ENCODE measurements at regions not wholly inside any gene's neighbourhood (a gene's known extent, or its start where the extent isn't known, plus 50 kb on each side); places are given as distances from the start of the nearest gene placed in this dataset.
"Not testable (repeated sequence)": the region's sequence is repeated elsewhere in the genome, so short reads cannot be mapped to it uniquely, and the experiment has no call there.

GRCh38 chrX:39779952-39780783 lies 317.6 kb downstream of the BCOR start:
- no peak for DNase-seq

GRCh38 chrX:39782276-39782675 lies 315.5 kb downstream of the BCOR start:
- no peak for DNase-seq

GRCh38 chrX:39787999-39788398 lies 309.8 kb downstream of the BCOR start:
- no peak for DNase-seq

- no peak for DNase-seq
These were observed 309.2 kb downstream of the BCOR start for GRCh38 chrX:39788521-39788920.

- DNase-seq = no peak
These were observed 306.1 kb downstream of the BCOR start for GRCh38 chrX:39791691-39792090.

GRCh38 chrX:39795605-39796004 lies 302.2 kb downstream of the BCOR start:
- no peak for DNase-seq

- DNase-seq = no peak
These were observed 300.9 kb downstream of the BCOR start for GRCh38 chrX:39796856-39797255.

- DNase-seq = not testable (repeated sequence)
These were observed 299.3 kb downstream of the BCOR start for GRCh38 chrX:39798488-39798887.

GRCh38 chrX:39802354-39802753 lies 295.4 kb downstream of the BCOR start:
- no peak for DNase-seq

- DNase-seq = no peak
These were observed 294.9 kb downstream of the BCOR start for GRCh38 chrX:39802908-39803307.

- DNase-seq = no peak
These were observed 292.7 kb downstream of the BCOR start for GRCh38 chrX:39805022-39805421.

GRCh38 chrX:39805825-39806224 lies 291.9 kb downstream of the BCOR start:
- DNase-seq = no peak

- DNase-seq = no peak
These were observed 289.3 kb downstream of the BCOR start for GRCh38 chrX:39808471-39808917.

- DNase-seq = no peak
These were observed 288.4 kb downstream of the BCOR start for GRCh38 chrX:39809331-39809730.

- DNase-seq = no peak
These were observed 286.9 kb downstream of the BCOR start for GRCh38 chrX:39810901-39811300.

- no peak for DNase-seq
These were observed 286.4 kb downstream of the BCOR start for GRCh38 chrX:39811376-39811775.

GRCh38 chrX:39813631-39814277 lies 284.0 kb downstream of the BCOR start:
- DNase-seq = no peak

GRCh38 chrX:39814391-39814790 lies 283.4 kb downstream of the BCOR start:
- peak; percentile 48 for DNase-seq

GRCh38 chrX:39815631-39816030 lies 282.1 kb downstream of the BCOR start:
- DNase-seq = peak; percentile 50

- no peak for DNase-seq
These were observed 280.7 kb downstream of the BCOR start for GRCh38 chrX:39816871-39817731.

GRCh38 chrX:39817754-39818470 lies 279.8 kb downstream of the BCOR start:
- DNase-seq = no peak

GRCh38 chrX:39818750-39819149 lies 279.0 kb downstream of the BCOR start:
- no peak for DNase-seq

All from activated CD4-positive, alpha-beta T cell treated with anti-CD3 and anti-CD28 coated beads for 48 hours (primary cell).